HUES48 (cell line): ENCODE measurements at regions not wholly inside any gene's neighbourhood (a gene's known extent, or its start where the extent isn't known, plus 50 kb on each side); places are given as distances from the start of the nearest gene placed in this dataset.

Experiments used
- H3K27ac ChIP-seq: one replicate; pipeline ENCODE4 v1.7.0; 2013; ENCODE audit warnings: low read depth, low read length, inconsistent platforms
- H3K27me3 ChIP-seq: 2 replicates; pipeline ENCODE4 v1.6.1; 2013; ENCODE audit warnings: mild to moderate bottlenecking, low read length; ENCODE audit not compliant: control insufficient read depth, insufficient read depth
- H3K36me3 ChIP-seq: 2 replicates; pipeline ENCODE4 v1.6.1; 2013; ENCODE audit warnings: low read length; ENCODE audit not compliant: control insufficient read depth, insufficient read depth
- H3K4me1 ChIP-seq: 2 replicates; pipeline ENCODE4 v1.6.1; 2013; ENCODE audit warnings: mild to moderate bottlenecking, low read length; ENCODE audit not compliant: control insufficient read depth, insufficient read depth
- H3K4me3 ChIP-seq: 2 replicates; pipeline ENCODE4 v1.5.1; 2013; ENCODE audit warnings: mild to moderate bottlenecking, low read depth, low read length
- H3K9ac ChIP-seq: 2 replicates; pipeline ENCODE4 v1.6.1; 2013; ENCODE audit warnings: mild to moderate bottlenecking, low read depth, low read length, moderate library complexity
- H3K9me3 ChIP-seq: 2 replicates; pipeline ENCODE4 v1.6.1; 2013; ENCODE audit warnings: low read length; ENCODE audit not compliant: control insufficient read depth, insufficient read depth

DNA sequence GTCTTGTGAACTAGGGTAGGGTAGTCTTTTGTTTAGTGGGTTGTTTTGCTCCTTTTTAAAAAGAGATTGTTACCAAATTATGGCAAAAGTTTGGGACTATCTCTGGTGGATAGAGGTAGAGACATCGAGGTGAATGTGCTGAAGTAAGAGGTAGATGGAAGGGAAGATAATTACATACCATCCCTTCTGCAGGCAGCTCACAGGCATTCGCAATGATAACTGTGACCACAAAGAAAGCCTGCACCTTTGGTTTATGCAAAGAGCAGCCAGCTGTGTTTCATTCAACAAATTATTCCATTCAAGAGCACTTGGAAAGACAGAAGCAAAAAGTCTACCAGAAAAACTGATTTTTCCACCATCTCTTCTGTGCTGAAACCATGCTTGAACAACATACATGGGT, 155.6 kb downstream of the GATB start:
- H3K4me3 ChIP-seq, result no peak overlapping the region
- H3K4me1 ChIP-seq, result 0 out of 2 replicates have a peak, but pooled peaks cover 7% of the 10 kb centered on the region
- peaks cover 9% of the 10 kb centered on the region; the same call in 1 of the 2 replicates for H3K36me3 ChIP-seq
- no peak overlapping the region for H3K9ac ChIP-seq
- peaks cover 6% of the 10 kb centered on the region; the same call in 1 of the 2 replicates for H3K9me3 ChIP-seq
- H3K27ac ChIP-seq, result no peak overlapping the region
- no peaks in the 10 kb centered on the region for H3K27me3 ChIP-seq

DNA sequence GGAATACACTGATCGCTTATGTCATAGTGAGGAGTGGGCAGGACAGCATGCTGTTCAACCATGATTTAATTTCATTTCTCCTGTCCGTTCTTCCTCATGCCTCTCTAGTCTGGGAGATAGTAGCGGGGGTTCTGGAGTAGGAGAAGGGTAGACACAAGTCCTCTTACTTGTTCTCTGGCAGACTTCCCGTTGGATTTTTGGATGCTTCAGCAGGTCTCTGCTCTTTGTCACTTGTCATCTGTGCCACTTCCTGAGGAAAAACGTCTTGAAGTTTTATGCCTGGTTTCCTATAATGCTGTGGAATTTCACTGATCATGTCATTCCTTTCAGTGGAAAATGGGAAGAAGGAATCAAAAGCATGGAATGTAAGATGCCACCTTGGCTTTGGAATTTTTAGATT, 154.7 kb downstream of the GATB start:
- Histone ChIP-seq H3K27me3 (no peaks in the 10 kb centered on the region), H3K9me3 (peaks cover 6% of the 10 kb centered on the region; the same call in 1 of the 2 replicates), H3K4me3 (no peak overlapping the region), H3K9ac (no peak overlapping the region), H3K4me1 (0 out of 2 replicates have a peak, but pooled peaks cover 7% of the 10 kb centered on the region), H3K27ac (no peak overlapping the region), H3K36me3 (peaks cover 2% of the 10 kb centered on the region; the same call in 1 of the 2 replicates)

DNA sequence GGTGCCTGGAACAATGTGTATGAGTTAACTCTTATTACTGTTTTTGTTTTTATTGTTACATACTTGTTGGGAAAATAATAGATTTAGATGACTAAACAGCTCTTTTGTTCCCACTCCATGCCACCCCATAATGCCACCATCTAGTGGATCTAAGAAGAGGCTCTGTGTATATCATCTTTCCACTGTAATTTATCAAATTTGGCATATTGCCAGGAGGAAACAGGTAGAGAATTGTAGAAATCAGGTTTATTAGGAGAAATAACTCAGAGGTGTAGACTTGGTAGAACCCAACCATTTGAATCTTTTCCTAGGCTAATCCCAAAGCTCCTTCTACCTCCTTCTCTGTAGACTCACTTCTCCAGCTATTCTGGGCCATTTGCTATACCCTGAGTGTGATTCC, 150.6 kb downstream of the GATB start:
- no peak overlapping the region for H3K4me3 ChIP-seq
- no peaks in the 10 kb centered on the region for H3K27me3 ChIP-seq
- H3K9me3 ChIP-seq, result no peaks in the 10 kb centered on the region
- no peak overlapping the region for H3K9ac ChIP-seq
- H3K4me1 ChIP-seq, result 0 out of 2 replicates have a peak, but pooled peaks cover 3% of the 10 kb centered on the region
- H3K36me3 ChIP-seq, result no peaks in the 10 kb centered on the region
- H3K27ac ChIP-seq, result no peak overlapping the region

DNA sequence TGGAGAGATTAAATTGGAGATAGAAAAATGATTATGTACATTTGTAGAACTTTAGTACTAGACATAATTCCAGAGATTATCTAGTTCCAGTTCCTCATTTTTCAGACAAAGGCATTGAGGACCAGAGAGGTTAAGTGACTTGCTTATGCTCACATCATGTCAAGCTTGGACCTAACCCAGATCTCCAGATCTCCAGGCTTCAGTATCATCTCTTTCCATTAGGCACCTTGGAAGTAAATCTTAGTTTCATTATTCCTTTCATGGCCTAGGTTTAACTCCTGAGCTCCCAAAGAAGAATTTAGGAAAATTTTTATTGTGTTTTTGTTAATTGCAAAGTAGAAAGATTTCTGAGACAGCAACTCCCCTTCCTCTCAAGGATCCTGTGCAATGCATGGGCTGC, 148.8 kb downstream of the GATB start:
- Histone ChIP-seq H3K27ac (no peak overlapping the region), H3K4me1 (no peaks in the 10 kb centered on the region)

DNA sequence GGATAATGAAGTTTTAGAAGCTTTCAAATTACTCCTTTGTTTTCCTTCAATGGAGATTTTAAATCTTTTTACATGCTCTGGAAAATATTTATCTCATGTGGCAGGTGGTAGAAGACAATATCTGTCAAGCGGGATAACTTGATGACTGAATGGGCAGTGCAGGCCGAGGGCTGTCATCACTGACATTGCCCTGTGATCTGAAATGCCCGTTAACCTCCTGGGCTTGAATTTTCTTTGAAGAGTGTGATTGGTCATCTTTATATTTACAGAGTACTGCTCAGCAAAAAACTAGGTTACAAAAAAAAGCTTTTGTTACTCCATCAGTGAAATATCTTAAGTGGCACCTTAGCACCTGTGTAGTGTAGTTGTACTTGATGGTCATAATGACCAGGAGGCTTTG, 147.5 kb downstream of the GATB start:
- no peak overlapping the region for H3K27ac ChIP-seq
- H3K27me3 ChIP-seq, result no peaks in the 10 kb centered on the region
- no peaks in the 10 kb centered on the region for H3K36me3 ChIP-seq
- no peaks in the 10 kb centered on the region for H3K4me1 ChIP-seq
- no peak overlapping the region for H3K9ac ChIP-seq
- no peak overlapping the region for H3K4me3 ChIP-seq
- no peaks in the 10 kb centered on the region for H3K9me3 ChIP-seq

More for the DNA sequence above, 148.8 kb downstream of the GATB start:
- Histone ChIP-seq H3K27me3 (no peaks in the 10 kb centered on the region), H3K36me3 (no peaks in the 10 kb centered on the region), H3K4me3 (no peak overlapping the region), H3K9ac (no peak overlapping the region), H3K9me3 (no peaks in the 10 kb centered on the region)

- no peaks in the 10 kb centered on the region for H3K4me1 ChIP-seq
- H3K27me3 ChIP-seq, result no peaks in the 10 kb centered on the region
- H3K4me3 ChIP-seq, result no peak overlapping the region
- no peak overlapping the region for H3K27ac ChIP-seq
- no peaks in the 10 kb centered on the region for H3K9me3 ChIP-seq
- H3K9ac ChIP-seq, result no peak overlapping the region
- H3K36me3 ChIP-seq, result no peaks in the 10 kb centered on the region
Measured at GRCh38 chr4:151614561-151614960, 146.2 kb downstream of the GATB start.

DNA sequence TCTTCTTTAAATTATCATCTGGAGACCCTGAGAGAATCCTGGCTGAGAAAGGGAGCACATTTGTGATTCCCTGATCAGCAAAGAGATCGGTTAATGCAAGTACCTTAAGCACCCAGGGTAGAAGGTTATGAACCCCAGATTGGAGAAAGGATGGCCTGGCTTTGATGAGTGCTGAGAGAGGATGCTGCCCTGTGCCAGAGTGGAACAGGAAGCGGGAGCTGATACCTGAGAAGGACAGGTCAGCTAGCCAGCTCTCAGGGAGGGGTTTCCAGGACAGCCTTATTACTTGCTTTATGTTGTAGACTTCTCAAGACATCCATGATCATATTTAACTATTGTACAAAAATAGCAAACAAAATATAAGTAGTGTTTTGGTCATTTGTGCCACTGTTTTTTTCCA, 141.9 kb downstream of the GATB start:
- Histone ChIP-seq H3K9ac (no peak overlapping the region), H3K27me3 (no peaks in the 10 kb centered on the region), H3K4me3 (no peak overlapping the region), H3K4me1 (peaks cover 34% of the 10 kb centered on the region), H3K9me3 (no peaks in the 10 kb centered on the region), H3K36me3 (no peaks in the 10 kb centered on the region), H3K27ac (no peak overlapping the region)

- no peaks in the 10 kb centered on the region for H3K9me3 ChIP-seq
- H3K36me3 ChIP-seq, result no peaks in the 10 kb centered on the region
- H3K27ac ChIP-seq, result no peak overlapping the region
- H3K27me3 ChIP-seq, result no peaks in the 10 kb centered on the region
- H3K4me1 ChIP-seq, result peaks cover 35% of the 10 kb centered on the region
- H3K4me3 ChIP-seq, result no peak overlapping the region
- H3K9ac ChIP-seq, result no peak overlapping the region
Measured at GRCh38 chr4:151620066-151620465, 140.7 kb downstream of the GATB start.
